Trophoblast cell (in vitro differentiated cells and primary cell): ENCODE measurements at regions not wholly inside any gene's neighbourhood (a gene's known extent, or its start where the extent isn't known, plus 50 kb on each side); places are given as distances from the start of the nearest gene placed in this dataset.

ENCODE experiments used
- DNase-seq, 2 donors: peaks; one replicate each; pipeline ENCODE4 v3.0.0-alpha.2; 2016
- H2AFZ ChIP-seq: 2 replicates; pipeline ENCODE4 v1.6.1; 2013; ENCODE audit warnings: low read length, moderate library complexity, mild to moderate bottlenecking; ENCODE audit not compliant: insufficient read depth, poor library complexity
- H2AK5ac ChIP-seq: 2 replicates; pipeline ENCODE4 v1.6.1; 2013; ENCODE audit warnings: mild to moderate bottlenecking, low read length
- H2BK120ac ChIP-seq: 2 replicates; pipeline ENCODE4 v1.6.1; 2013; ENCODE audit warnings: low read length, mild to moderate bottlenecking, moderate library complexity; ENCODE audit not compliant: insufficient read depth, poor library complexity
- H2BK12ac ChIP-seq: 2 replicates; pipeline ENCODE4 v1.6.1; 2013; ENCODE audit warnings: mild to moderate bottlenecking, low read length, moderate library complexity
- H2BK5ac ChIP-seq: 2 replicates; pipeline ENCODE4 v1.6.1; 2013; ENCODE audit warnings: low read length, low read depth, moderate library complexity, mild to moderate bottlenecking; ENCODE audit not compliant: poor library complexity
- H3K14ac ChIP-seq: 2 replicates; pipeline ENCODE4 v1.6.1; 2013; ENCODE audit warnings: mild to moderate bottlenecking, low read length
- H3K18ac ChIP-seq: 2 replicates; pipeline ENCODE4 v1.6.1; 2013; ENCODE audit warnings: mild to moderate bottlenecking, low read length
- H3K23ac ChIP-seq: 2 replicates; pipeline ENCODE4 v1.6.1; 2013; ENCODE audit warnings: low read length
- H3K27ac ChIP-seq: 2 replicates; pipeline ENCODE4 v1.5.1; 2013; ENCODE audit warnings: low read depth, mild to moderate bottlenecking, inconsistent platforms, low read length, moderate library complexity
- H3K27me3 ChIP-seq: 2 replicates; pipeline ENCODE4 v1.6.1; 2013; ENCODE audit warnings: inconsistent platforms, mild to moderate bottlenecking, low read length, moderate library complexity; ENCODE audit not compliant: insufficient read depth
- H3K36me3 ChIP-seq, 2 experiments: 1 replicate in 1 of 2; 2 replicates in 1 of 2; pipeline ENCODE4 v1.6.1; 2013; ENCODE audit warnings: low read length in 2 of 2, mild to moderate bottlenecking in 2 of 2, moderate library complexity in 1 of 2; ENCODE audit not compliant: insufficient read depth in 2 of 2, control insufficient read depth in 1 of 2
- H3K4ac ChIP-seq: 2 replicates; pipeline ENCODE4 v1.6.1; 2013; ENCODE audit warnings: low read depth, mild to moderate bottlenecking, low read length, moderate library complexity
- H3K4me1 ChIP-seq, 2 experiments: 1 replicate in 1 of 2; 2 replicates in 1 of 2; pipeline ENCODE4 v1.6.1; 2013; ENCODE audit warnings: low read length in 2 of 2, mild to moderate bottlenecking in 2 of 2, moderate library complexity in 1 of 2; ENCODE audit not compliant: insufficient read depth in 2 of 2, control insufficient read depth in 1 of 2
- H3K4me2 ChIP-seq: 2 replicates; pipeline ENCODE4 v1.6.1; 2013; ENCODE audit warnings: inconsistent platforms, mild to moderate bottlenecking, low read length, moderate library complexity
- H3K4me3 ChIP-seq: 2 replicates; pipeline ENCODE4 v1.5.1; 2013; ENCODE audit warnings: mild to moderate bottlenecking, low read depth, low read length, inconsistent platforms
- H3K79me1 ChIP-seq: one replicate; pipeline ENCODE4 v1.6.1; 2013; ENCODE audit warnings: low read length
- H3K79me2 ChIP-seq: 2 replicates; pipeline ENCODE4 v1.6.1; 2013; ENCODE audit warnings: low read length, mild to moderate bottlenecking; ENCODE audit not compliant: control insufficient read depth, insufficient read depth, poor library complexity
- H3K9ac ChIP-seq: 2 replicates; pipeline ENCODE4 v1.6.1; 2013; ENCODE audit warnings: mild to moderate bottlenecking, low read length
- H3K9me3 ChIP-seq: 2 replicates; pipeline ENCODE4 v1.6.1; 2013; ENCODE audit warnings: low read depth, mild to moderate bottlenecking, control low read depth, inconsistent platforms, low read length; ENCODE audit not compliant: insufficient read depth
- H4K12ac ChIP-seq: 2 replicates; pipeline ENCODE4 v1.6.1; 2013; ENCODE audit warnings: low read depth, mild to moderate bottlenecking, low read length, moderate library complexity
- H4K8ac ChIP-seq: 2 replicates; pipeline ENCODE4 v1.6.1; 2013; ENCODE audit warnings: low read depth, mild to moderate bottlenecking, low read length, moderate library complexity
- H4K91ac ChIP-seq: one replicate; pipeline ENCODE4 v1.6.1; 2013; ENCODE audit warnings: low read depth, mild to moderate bottlenecking, low read length, moderate library complexity
- WGBS: extraction: QIAGEN DNeasy Blood & Tissue Kit; methylation state at CpG from one replicate; pipeline ENCODE4 v1.1.7; 2013; ENCODE audit warnings: missing lambda C conversion rate; ENCODE audit not compliant: insufficient read length, insufficient coverage; ENCODE audit errors: extremely low coverage; 5-methylcytosine and 5-hydroxymethylcytosine counted together

DNA sequence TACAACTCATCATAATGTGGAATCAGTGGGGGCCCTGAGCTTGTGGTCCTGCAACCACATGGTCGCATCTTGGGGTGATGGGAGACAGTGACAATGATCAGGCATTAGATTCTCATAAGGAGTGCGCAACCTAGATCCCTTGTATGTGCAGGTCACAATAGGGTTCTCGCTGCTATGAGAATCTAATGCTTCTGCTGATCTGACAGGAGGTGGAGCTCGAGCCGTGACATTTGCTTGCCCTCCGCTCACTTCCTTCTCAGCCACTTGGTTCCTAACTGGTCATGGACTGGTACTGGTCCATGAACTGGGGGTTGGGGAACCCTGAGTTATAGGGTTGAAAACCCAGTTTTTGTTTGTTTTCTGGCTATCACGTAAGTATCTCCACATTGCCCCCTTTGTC, 1290.9 kb upstream of the ATXN8OS start:
- Histone ChIP-seq H3K79me2 (no peaks in the 10 kb centered on the region), H3K18ac (no peak overlapping the region), H3K14ac (no peak overlapping the region), H4K8ac (no peak overlapping the region), H3K36me3 (no peaks in the 10 kb centered on the region), H3K23ac (no peak overlapping the region), H3K4me3 (no peak overlapping the region), H3K9me3 (no peaks in the 10 kb centered on the region), H2AFZ (peak overlapping the region; percentile 1), H2BK120ac (no peak overlapping the region), H3K27ac (no peak overlapping the region), H3K79me1 (peaks cover 5% of the 10 kb centered on the region), H2BK5ac (no peak overlapping the region), H4K91ac (peak overlapping the region; percentile 13), H3K4ac (no peak overlapping the region), H3K27me3 (no peaks in the 10 kb centered on the region), H2AK5ac (no peak overlapping the region), H3K4me1 (peaks cover 0 to 5% of the 10 kb centered on the region in 2 experiments), H4K12ac (no peak overlapping the region), H3K9ac (no peak overlapping the region), H3K4me2 (no peak overlapping the region), H2BK12ac (peak overlapping the region; percentile 51)
- no CpG with 5 or more reads among the region's 7 CpGs for WGBS
- DNase-seq, result peak in 1 of 2 donors; percentile 3

DNA sequence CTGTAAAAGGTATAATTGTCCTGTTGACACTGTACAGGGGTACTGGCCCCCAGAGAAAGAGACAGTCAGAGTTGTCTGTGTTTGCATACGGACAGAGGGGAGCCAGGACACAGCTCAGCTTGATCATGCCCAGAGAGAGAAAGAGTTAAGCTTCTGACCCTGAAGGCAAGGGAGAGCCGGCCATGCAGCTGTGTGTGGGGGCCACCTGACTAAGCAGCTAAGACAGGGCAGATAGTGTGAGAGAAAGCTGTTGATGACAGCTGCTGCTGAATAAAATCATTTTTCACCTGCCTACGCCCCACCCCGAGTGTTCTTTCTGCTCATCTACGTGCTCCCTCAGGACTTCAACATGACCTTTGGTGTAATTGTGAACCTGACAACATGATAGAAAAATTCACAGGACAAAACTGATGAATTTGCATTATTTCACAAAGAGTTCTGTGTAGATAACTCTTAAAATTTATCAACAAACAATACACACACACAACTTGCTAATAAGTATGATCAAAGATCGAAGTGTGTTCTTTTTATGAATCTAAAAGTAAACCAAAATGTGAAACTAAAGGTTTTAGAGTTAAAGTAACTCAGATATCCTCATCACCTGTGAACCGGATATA, 1294.3 kb upstream of the ATXN8OS start:
- peak overlapping the region; percentile 13 for H4K91ac ChIP-seq
- H3K4me1 ChIP-seq, result peaks cover 0 to 5% of the 10 kb centered on the region in 2 experiments
- H2AFZ ChIP-seq, result no peak overlapping the region
- H3K4me3 ChIP-seq, result no peak overlapping the region
- no peak overlapping the region for H3K23ac ChIP-seq
- H3K27me3 ChIP-seq, result no peaks in the 10 kb centered on the region
- no peak overlapping the region for H3K27ac ChIP-seq
- peak overlapping the region; percentile 16 for H2BK5ac ChIP-seq
- no peak overlapping the region for H4K12ac ChIP-seq
- H3K4ac ChIP-seq, result no peak overlapping the region
- DNase-seq, result no peak
- WGBS, result no CpG with 5 or more reads among the region's 7 CpGs
- peak overlapping the region; percentile 7 for H2BK120ac ChIP-seq
- H2AK5ac ChIP-seq, result no peak overlapping the region
- H3K9ac ChIP-seq, result no peak overlapping the region
- H3K79me2 ChIP-seq, result no peaks in the 10 kb centered on the region
- H4K8ac ChIP-seq, result no peak overlapping the region
- no peaks in the 10 kb centered on the region for H3K36me3 ChIP-seq
- H3K9me3 ChIP-seq, result no peaks in the 10 kb centered on the region
- no peak overlapping the region for H3K4me2 ChIP-seq
- peak overlapping the region; percentile 11 for H3K14ac ChIP-seq
- H3K79me1 ChIP-seq, result peaks cover 5% of the 10 kb centered on the region
- H3K18ac ChIP-seq, result peak overlapping the region; percentile 18
- H2BK12ac ChIP-seq, result peak overlapping the region; percentile 15

DNA sequence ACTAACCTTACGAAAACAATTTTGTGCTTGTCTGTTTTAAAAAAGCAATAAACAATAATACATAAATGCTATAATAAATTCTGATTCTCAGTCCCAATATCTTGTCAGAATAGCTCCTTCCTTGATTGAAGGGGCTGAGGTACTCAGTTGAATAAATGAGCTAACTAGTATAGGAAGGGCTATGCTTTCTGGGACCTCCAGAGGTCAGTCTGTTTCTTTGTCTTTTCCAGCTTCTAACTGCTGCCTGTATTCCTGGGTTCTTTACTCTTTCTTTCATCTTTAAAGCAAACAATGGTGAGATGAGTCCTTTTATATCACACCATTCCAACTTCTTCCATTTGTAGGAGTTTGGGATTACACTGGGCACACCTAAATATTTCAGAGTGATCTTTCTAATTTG, 1297.0 kb upstream of the ATXN8OS start:
- Histone ChIP-seq H3K27me3 (no peaks in the 10 kb centered on the region), H3K18ac (no peak overlapping the region), H3K4me2 (no peak overlapping the region), H3K36me3 (no peaks in the 10 kb centered on the region), H4K8ac (no peak overlapping the region), H2BK5ac (no peak overlapping the region), H2AK5ac (no peak overlapping the region), H3K79me1 (peaks cover 5% of the 10 kb centered on the region), H2BK120ac (no peak overlapping the region), H3K4ac (no peak overlapping the region), H3K14ac (no peak overlapping the region), H3K4me1 (peaks cover 0 to 5% of the 10 kb centered on the region in 2 experiments), H3K4me3 (no peak overlapping the region), H3K27ac (no peak overlapping the region), H4K91ac (no peak overlapping the region), H3K9me3 (no peaks in the 10 kb centered on the region), H4K12ac (no peak overlapping the region), H3K23ac (no peak overlapping the region), H2AFZ (no peak overlapping the region), H2BK12ac (no peak overlapping the region), H3K79me2 (no peaks in the 10 kb centered on the region), H3K9ac (no peak overlapping the region)
- peak in 1 of 2 donors; percentile 31 for DNase-seq
- WGBS, result no CpG with 5 or more reads among the region's 1 CpG

DNA sequence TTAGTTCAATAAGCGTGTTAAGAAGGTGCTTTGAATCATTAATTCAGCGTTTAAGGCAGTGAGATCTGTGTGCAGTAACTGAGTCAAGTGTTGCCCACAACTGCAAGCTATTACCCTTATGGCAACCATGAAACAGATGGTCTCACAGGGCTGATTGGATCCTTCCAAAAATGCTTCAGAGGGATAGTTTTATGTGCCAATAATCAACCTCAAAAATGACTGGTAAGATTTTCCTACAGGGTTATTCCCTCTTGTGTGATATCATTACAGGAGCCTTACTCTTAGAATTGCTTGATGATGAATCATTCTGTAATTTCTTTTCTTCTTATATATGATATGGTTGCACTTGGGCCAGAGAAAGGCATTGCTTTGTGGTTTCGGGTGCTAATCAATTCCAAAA, 1299.2 kb upstream of the ATXN8OS start:
- Histone ChIP-seq H3K14ac (no peak overlapping the region), H3K27ac (no peak overlapping the region), H2BK12ac (no peak overlapping the region), H3K9me3 (no peaks in the 10 kb centered on the region), H3K36me3 (no peaks in the 10 kb centered on the region), H3K18ac (no peak overlapping the region), H3K4me2 (no peak overlapping the region), H3K79me2 (no peaks in the 10 kb centered on the region), H3K4ac (no peak overlapping the region), H4K8ac (no peak overlapping the region), H3K27me3 (no peaks in the 10 kb centered on the region), H3K9ac (no peak overlapping the region), H2BK120ac (no peak overlapping the region), H4K91ac (no peak overlapping the region), H3K79me1 (peaks cover 5% of the 10 kb centered on the region), H2BK5ac (no peak overlapping the region), H2AFZ (no peak overlapping the region), H3K4me3 (no peak overlapping the region), H3K4me1 (peaks cover 0 to 5% of the 10 kb centered on the region in 2 experiments), H3K23ac (no peak overlapping the region), H4K12ac (no peak overlapping the region), H2AK5ac (no peak overlapping the region)
- DNase-seq, result no peak
- WGBS, result no CpG with 5 or more reads among the region's 3 CpGs
